K562 (cell line): ENCODE measurements at regions not wholly inside any gene's neighbourhood (a gene's known extent, or its start where the extent isn't known, plus 50 kb on each side); places are given as distances from the start of the nearest gene placed in this dataset.

Source experiments
- ATAC-seq: fragments of 200-7000 bp; cut with Tn5 transposase; 3 replicates; pipeline ENCODE4 v1.9.1; 2020; ENCODE audit warnings: moderate library complexity
- BruUV-seq: library from RNA; stranded (reverse); fragments of 400-500 nt; replicated peaks from 2 replicates; lab custom pipeline; 2021; lab: Mats Ljungman, UMichigan
- CTCF ChIA-PET: fragments of 300-600 bp; formaldehyde crosslinking; extraction: SDS; loops from one replicate; lab custom pipeline; 2021; ENCODE audit warnings: low intra/inter-chr PET ratio; lab: Yijun Ruan, JAX
- POLR2A ChIA-PET: fragments of 300-600, 350-650 bp; sonication (Branson Sonifier 250); formaldehyde crosslinking; extraction: SDS; loops from one replicate; lab custom pipeline; 2021; ENCODE audit warnings: antibody characterized with exemption, inconsistent platforms; lab: Yijun Ruan, JAX
- DNase-seq, 4 experiments: peaks; one replicate each; pipeline versions ENCODE4 v3.0.0 to v3.0.0-alpha.2; 2011 to 2018; ENCODE audit warnings: low spot score in 3 of 4, mixed read lengths in 3 of 4; ENCODE audit errors: extremely low read depth in 1 of 4
- FAIRE-seq: peaks from 2 replicates; lab custom pipeline; 2011; peaks lifted over from hg19 to GRCh38; lab: Jason Lieb, UNC
- H2AFZ ChIP-seq: 2 replicates; pipeline ENCODE4 v1.6.0; 2011; ENCODE audit warnings: low read depth, low read length, control low read depth, inconsistent platforms
- H3K27ac ChIP-seq: fragments of 200-600 bp; 3 replicates; pipeline ENCODE4 v1.8.0; 2011; ENCODE audit warnings: low read depth, mild to moderate bottlenecking, control low read depth, inconsistent platforms, low read length, moderate library complexity, mixed read lengths; ENCODE audit errors: extremely low read depth
- H3K27me3 ChIP-seq, 2 experiments: fragments of 300-600 bp in 1 of 2; 2 replicates in 1 of 2; 3 replicates in 1 of 2; pipeline versions ENCODE4 v1.6.0 to v1.8.0; 2011; ENCODE audit warnings: inconsistent platforms in 2 of 2, low read length in 2 of 2, mild to moderate bottlenecking in 1 of 2, mixed read lengths in 1 of 2, moderate library complexity in 1 of 2; ENCODE audit not compliant: control insufficient read depth in 2 of 2, insufficient read depth in 2 of 2
- H3K36me3 ChIP-seq: fragments of 300-600 bp; 3 replicates; pipeline ENCODE4 v1.8.0; 2011; ENCODE audit warnings: mild to moderate bottlenecking, low read length, inconsistent platforms; ENCODE audit not compliant: control insufficient read depth, insufficient read depth
- H3K4me1 ChIP-seq, 2 experiments: fragments of 200-600 bp in 1 of 2; replicated peaks in 1 of 2; 2 replicates in 1 of 2; 3 replicates in 1 of 2; pipeline versions ENCODE4 v1.5.1 to v1.8.0; 2011; ENCODE audit warnings: inconsistent platforms in 2 of 2, low read length in 2 of 2, mild to moderate bottlenecking in 1 of 2, mixed read lengths in 1 of 2, moderate library complexity in 1 of 2; ENCODE audit not compliant: control insufficient read depth in 2 of 2, insufficient read depth in 2 of 2
- H3K4me2 ChIP-seq: 2 replicates; pipeline ENCODE4 v1.6.1; 2011; ENCODE audit warnings: low read length, control low read depth, inconsistent platforms, mixed read lengths; ENCODE audit not compliant: insufficient read depth
- H3K4me3 ChIP-seq: fragments of 200-600 bp; sonication (generic), shearing (Covaris generic); 2 replicates; pipeline ENCODE4 v1.5.1; 2016; ENCODE audit warnings: control low read depth, inconsistent platforms
- H3K79me2 ChIP-seq: fragments of 200-600 bp; 3 replicates; pipeline ENCODE4 v1.8.0; 2011; ENCODE audit warnings: low read length, inconsistent platforms; ENCODE audit not compliant: control insufficient read depth, insufficient read depth
- H3K9ac ChIP-seq, 2 experiments: 2 replicates each; pipeline versions ENCODE4 v1.6.0 to v1.6.1; 2011; ENCODE audit warnings: low read depth in 2 of 2, low read length in 2 of 2, control low read depth in 1 of 2, inconsistent platforms in 1 of 2, mild to moderate bottlenecking in 1 of 2, mixed read lengths in 1 of 2; ENCODE audit not compliant: insufficient read depth in 1 of 2
- H3K9me1 ChIP-seq: one replicate; pipeline ENCODE4 v1.6.0; 2011; ENCODE audit warnings: inconsistent platforms, mild to moderate bottlenecking, low read length, moderate library complexity; ENCODE audit not compliant: control insufficient read depth, insufficient read depth
- H3K9me3 ChIP-seq: replicated peaks from 2 replicates; pipeline ENCODE4 v1.5.1; 2011; ENCODE audit warnings: low read depth, low read length, inconsistent platforms; ENCODE audit not compliant: control insufficient read depth, insufficient read depth
- H4K20me1 ChIP-seq: replicated peaks from 2 replicates; pipeline ENCODE4 v1.6.1; 2011; ENCODE audit warnings: low read length, inconsistent platforms, mixed read lengths; ENCODE audit not compliant: control insufficient read depth, insufficient read depth
- BRD4 ChIP-seq: fragments of 200-600 bp; sonication (generic); IDR thresholded peaks from 2 replicates; pipeline ENCODE4 v1.6.1; 2017; ENCODE audit warnings: inconsistent platforms
- CBFA2T2 ChIP-seq: fragments of 450-650 bp; conservative IDR thresholded peaks from 2 replicates; pipeline ENCODE4 v1.6.1; 2017; ENCODE audit warnings: mild to moderate bottlenecking
- CHCHD3 ChIP-seq: fragments of 250-450 bp; sonication (Bioruptor Pico); IDR thresholded peaks from 2 replicates; pipeline ENCODE4 v2.1.2; 2022; ENCODE audit warnings: mild to moderate bottlenecking
- E2F5 ChIP-seq: sonication (generic); formaldehyde crosslinking; IDR thresholded peaks from 2 replicates; pipeline ENCODE4 v1.8.0; 2022; ENCODE audit warnings: mild to moderate bottlenecking, missing genetic modification reagents
- ELK1 ChIP-seq: sonication (generic); formaldehyde crosslinking; IDR thresholded peaks from 2 replicates; pipeline ENCODE4 v1.8.1; 2022; ENCODE audit warnings: missing genetic modification reagents
- GABPB1 ChIP-seq: sonication (generic); formaldehyde crosslinking; IDR thresholded peaks from 2 replicates; pipeline ENCODE4 v1.8.0; 2022; ENCODE audit warnings: mild to moderate bottlenecking, missing genetic modification reagents
- GTF2E2 ChIP-seq: fragments of 200-800 bp; sonication (Bioruptor generic); IDR thresholded peaks from 2 replicates; pipeline ENCODE4 v1.6.1; 2016; ENCODE audit warnings: missing genetic modification characterization, missing compliant biosample characterization
- KLF16 ChIP-seq: IDR thresholded peaks from 2 replicates; pipeline ENCODE4 v1.6.1; 2016; ENCODE audit warnings: antibody characterized with exemption
- PCBP1 ChIP-seq: fragments of 200-400 bp; formaldehyde crosslinking; IDR thresholded peaks from 2 replicates; pipeline ENCODE4 v1.6.1; 2018; ENCODE audit warnings: mild to moderate bottlenecking, low read depth, low read length; ENCODE audit not compliant: poor library complexity, severe bottlenecking
- TCF7 ChIP-seq: sonication (generic); IDR thresholded peaks from 2 replicates; pipeline ENCODE4 v1.6.1; 2016; ENCODE audit warnings: antibody characterized with exemption, borderline replicate concordance
- THRAP3 ChIP-seq: fragments of 450-650 bp; IDR thresholded peaks from 2 replicates; pipeline ENCODE4 v1.6.1; 2016; ENCODE audit warnings: mild to moderate bottlenecking, inconsistent platforms, borderline replicate concordance
- TRIM28 ChIP-seq: fragments of 450-650 bp; IDR thresholded peaks from 2 replicates; pipeline ENCODE4 v1.6.1; 2017
- U2AF1 ChIP-seq: fragments of 200-400 bp; formaldehyde crosslinking; optimal IDR thresholded peaks from 2 replicates; pipeline ENCODE3; 2017; ENCODE audit warnings: mild to moderate bottlenecking, low read depth, low read length, moderate library complexity
- ZBTB1 ChIP-seq: sonication (generic); formaldehyde crosslinking; IDR thresholded peaks from 2 replicates; pipeline ENCODE4 v1.8.1; 2023; ENCODE audit warnings: missing genetic modification reagents, low read depth, mild to moderate bottlenecking, borderline replicate concordance
- ZBTB26 ChIP-seq: fragments of 450-650 bp; formaldehyde crosslinking; IDR thresholded peaks from 2 replicates; pipeline ENCODE4 v1.4.0; 2022; ENCODE audit warnings: missing genetic modification characterization
- ZFP30 ChIP-seq: fragments of 250-450 bp; sonication (Bioruptor Pico); IDR thresholded peaks from 2 replicates; pipeline ENCODE4 v1.8.0; 2022; ENCODE audit warnings: moderate library complexity, mild to moderate bottlenecking, inconsistent platforms, borderline replicate concordance
- ZNF224 ChIP-seq: sonication (generic); formaldehyde crosslinking; IDR thresholded peaks from 2 replicates; pipeline ENCODE4 v1.8.0; 2022; ENCODE audit warnings: mild to moderate bottlenecking, missing genetic modification reagents
- ZNF511 ChIP-seq: sonication (generic); formaldehyde crosslinking; IDR thresholded peaks from 2 replicates; pipeline ENCODE4 v1.8.0; 2022; ENCODE audit warnings: mild to moderate bottlenecking, missing genetic modification reagents
- ZNF764 ChIP-seq: fragments of 250-450 bp; sonication (Bioruptor Pico); IDR thresholded peaks from 2 replicates; pipeline ENCODE4 v1.4.0; 2020; ENCODE audit warnings: low read depth, mild to moderate bottlenecking, moderate library complexity
- WGBS: fragments of 100-300 bp; shearing (Covaris generic); methylation state at CpG from one replicate; pipeline ENCODE4 v1.1.6; 2016; ENCODE audit warnings: low coverage, mixed read lengths; ENCODE audit not compliant: insufficient coverage; ENCODE audit errors: missing lambda C conversion rate; 5-methylcytosine and 5-hydroxymethylcytosine counted together
- in situ Hi-C: fragments of 300-500 bp; cut with MboI; formaldehyde crosslinking; loops from 4 replicates; pipeline ENCODE4 v1.15.0; 2018; ENCODE audit warnings: inconsistent platforms, mixed read lengths
- intact Hi-C: fragments of 100-400 bp; cut with micrococcal nuclease; formaldehyde crosslinking; loops from 2 replicates; pipeline ENCODE4 v1.14.2; 2022

GRCh38 chr2:228841475-228841874 lies 429.6 kb downstream of the PID1 start:
- Histone ChIP-seq H3K4me1 (no peaks in the 10 kb centered on the region), H3K4me2 (no peak overlapping the region), H3K4me3 (no peak overlapping the region), H4K20me1 (no peaks in the 10 kb centered on the region), H3K79me2 (no peaks in the 10 kb centered on the region), H2AFZ (no peak overlapping the region), H3K9me3 (no peaks in the 10 kb centered on the region), H3K9ac (no peak overlapping the region), H3K36me3 (no peaks in the 10 kb centered on the region), H3K9me1 (no peaks in the 10 kb centered on the region), H3K27me3 (no peaks in the 10 kb centered on the region), H3K27ac (no peak overlapping the region)
- ChIA-PET CTCF (no interaction called here), POLR2A (interaction anchor here (0.6 kb wide), 1 partner anchor 36 kb away, joined by 3 read pairs; no protein-coding TSS in a partner anchor)
- no peak for DNase-seq
- TF ChIP-seq THRAP3 (no peak), ZNF224 (no peak), ELK1 (no peak), ZNF511 (CRISPR knock-in tag) (no peak), BRD4 (no peak), E2F5 (CRISPR knock-in tag) (no peak), KLF16 (no peak), GABPB1 (CRISPR knock-in tag) (no peak), GTF2E2 (tag) (no peak), PCBP1 (no peak), TRIM28 (no peak), CBFA2T2 (no peak), ZFP30 (CRISPR knock-in tag) (no peak), U2AF1 (no peak), ZBTB26 (CRISPR knock-in tag) (no peak), ZBTB1 (no peak), CHCHD3 (CRISPR knock-in tag) (no peak), ZNF764 (CRISPR knock-in tag) (no peak), TCF7 (no peak)
- FAIRE-seq, result no peak
- no TSS peak for BruUV-seq
- in situ Hi-C loops (no loop called here), intact Hi-C loops (no loop called here)
- 0% methylated on average over 5 of the region's 5 CpGs for WGBS
- no peak for ATAC-seq
